IPS DF 6.9 (cell line): ENCODE measurements at regions not wholly inside any gene's neighbourhood (a gene's known extent, or its start where the extent isn't known, plus 50 kb on each side); places are given as distances from the start of the nearest gene placed in this dataset.

Source experiments
- DNase-seq: peaks from one replicate; pipeline ENCODE4 v3.0.0-alpha.2; 2013; ENCODE audit warnings: low read depth, low spot score
- H3K27ac ChIP-seq: one replicate; pipeline ENCODE4 v1.5.1; 2013; ENCODE audit warnings: low read length, control low read depth
- H3K27me3 ChIP-seq: 2 replicates; pipeline ENCODE4 v1.6.1; 2013; ENCODE audit warnings: mild to moderate bottlenecking, low read length; ENCODE audit not compliant: control insufficient read depth, insufficient read depth
- H3K36me3 ChIP-seq: 2 replicates; pipeline ENCODE4 v1.6.1; 2013; ENCODE audit warnings: low read length; ENCODE audit not compliant: control insufficient read depth, insufficient read depth
- H3K4me1 ChIP-seq: 2 replicates; pipeline ENCODE4 v1.6.1; 2013; ENCODE audit warnings: low read length; ENCODE audit not compliant: control insufficient read depth, insufficient read depth
- H3K4me3 ChIP-seq: 2 replicates; pipeline ENCODE4 v1.5.1; 2013; ENCODE audit warnings: mild to moderate bottlenecking, low read length
- H3K9me3 ChIP-seq: 2 replicates; pipeline ENCODE4 v1.6.1; 2013; ENCODE audit warnings: low read length, inconsistent platforms; ENCODE audit not compliant: control insufficient read depth, insufficient read depth
- WGBS: extraction: QIAGEN DNeasy Blood & Tissue Kit; methylation state at CpG from one replicate; pipeline ENCODE4 v1.1.7; 2013; ENCODE audit warnings: mixed read lengths, missing lambda C conversion rate; ENCODE audit not compliant: insufficient read length, insufficient coverage; 5-methylcytosine and 5-hydroxymethylcytosine counted together

- WGBS = no CpG with 5 or more reads among the region's 1 CpG
- Histone ChIP-seq H3K36me3 (no peaks in the 10 kb centered on the region), H3K27me3 (no peaks in the 10 kb centered on the region), H3K4me3 (no peak overlapping the region), H3K4me1 (no peaks in the 10 kb centered on the region), H3K27ac (no peak overlapping the region), H3K9me3 (no peaks in the 10 kb centered on the region)
- no peak for DNase-seq
Measured at GRCh38 chr6:119858901-119859300, 509.3 kb upstream of the MAN1A1 start.

GRCh38 chr6:119856136-119856535 is 506.6 kb upstream of the MAN1A1 start:
- WGBS = no CpG with 5 or more reads among the region's 3 CpGs
- no peak overlapping the region for H3K4me3 ChIP-seq
- no peaks in the 10 kb centered on the region for H3K27me3 ChIP-seq
- H3K27ac ChIP-seq = no peak overlapping the region
- no peaks in the 10 kb centered on the region for H3K4me1 ChIP-seq
- H3K36me3 ChIP-seq = no peaks in the 10 kb centered on the region
- no peaks in the 10 kb centered on the region for H3K9me3 ChIP-seq
- no peak for DNase-seq

- Histone ChIP-seq H3K9me3 (no peaks in the 10 kb centered on the region), H3K4me1 (no peaks in the 10 kb centered on the region), H3K4me3 (no peak overlapping the region), H3K27me3 (no peaks in the 10 kb centered on the region), H3K27ac (no peak overlapping the region), H3K36me3 (no peaks in the 10 kb centered on the region)
- WGBS = no CpG with 5 or more reads among the region's 2 CpGs
- no peak for DNase-seq
Measured at GRCh38 chr6:119848696-119849095, 499.1 kb upstream of the MAN1A1 start.

- no peaks in the 10 kb centered on the region for H3K36me3 ChIP-seq
- H3K27ac ChIP-seq = no peak overlapping the region
- WGBS = no CpG with 5 or more reads among the region's 1 CpG
- no peaks in the 10 kb centered on the region for H3K4me1 ChIP-seq
- H3K4me3 ChIP-seq = no peak overlapping the region
- H3K27me3 ChIP-seq = no peaks in the 10 kb centered on the region
- no peaks in the 10 kb centered on the region for H3K9me3 ChIP-seq
- DNase-seq = no peak
Measured at GRCh38 chr6:119845161-119845560, 495.6 kb upstream of the MAN1A1 start.

GRCh38 chr6:119844387-119844786 is 494.8 kb upstream of the MAN1A1 start:
- Histone ChIP-seq H3K27me3 (no peaks in the 10 kb centered on the region), H3K9me3 (no peaks in the 10 kb centered on the region), H3K4me1 (no peaks in the 10 kb centered on the region), H3K36me3 (no peaks in the 10 kb centered on the region), H3K27ac (no peak overlapping the region), H3K4me3 (no peak overlapping the region)
- WGBS = no CpG with 5 or more reads among the region's 2 CpGs
- DNase-seq = no peak

GRCh38 chr6:119842191-119842590 is 492.6 kb upstream of the MAN1A1 start:
- Histone ChIP-seq H3K4me3 (no peak overlapping the region), H3K9me3 (no peaks in the 10 kb centered on the region)
- no CpG with 5 or more reads among the region's 3 CpGs for WGBS

GRCh38 chr6:119838043-119838442 is 488.5 kb upstream of the MAN1A1 start:
- H3K4me3 ChIP-seq = no peak overlapping the region
- DNase-seq = no peak
- no peaks in the 10 kb centered on the region for H3K27me3 ChIP-seq
- H3K4me1 ChIP-seq = no peaks in the 10 kb centered on the region
- no peaks in the 10 kb centered on the region for H3K9me3 ChIP-seq
- WGBS = no CpG with 5 or more reads among the region's 2 CpGs
- no peaks in the 10 kb centered on the region for H3K36me3 ChIP-seq
- no peak overlapping the region for H3K27ac ChIP-seq

More at GRCh38 chr6:119842191-119842590, 492.6 kb upstream of the MAN1A1 start:
- no peaks in the 10 kb centered on the region for H3K4me1 ChIP-seq
- H3K27me3 ChIP-seq = no peaks in the 10 kb centered on the region
- no peak overlapping the region for H3K27ac ChIP-seq
- H3K36me3 ChIP-seq = no peaks in the 10 kb centered on the region
- DNase-seq = no peak

GRCh38 chr6:119834418-119834817 is 484.9 kb upstream of the MAN1A1 start:
- Histone ChIP-seq H3K4me1 (no peaks in the 10 kb centered on the region), H3K27me3 (no peaks in the 10 kb centered on the region), H3K27ac (no peak overlapping the region), H3K4me3 (no peak overlapping the region), H3K36me3 (no peaks in the 10 kb centered on the region), H3K9me3 (no peaks in the 10 kb centered on the region)
- no peak for DNase-seq

GRCh38 chr6:119832411-119832810 is 482.9 kb upstream of the MAN1A1 start:
- WGBS = no CpG with 5 or more reads among the region's 1 CpG
- no peak for DNase-seq
- H3K4me1 ChIP-seq = no peaks in the 10 kb centered on the region
- no peaks in the 10 kb centered on the region for H3K27me3 ChIP-seq
- H3K27ac ChIP-seq = no peak overlapping the region
- H3K36me3 ChIP-seq = no peaks in the 10 kb centered on the region
- no peaks in the 10 kb centered on the region for H3K9me3 ChIP-seq
- H3K4me3 ChIP-seq = no peak overlapping the region

- no peaks in the 10 kb centered on the region for H3K9me3 ChIP-seq
- no peak for DNase-seq
- H3K4me3 ChIP-seq = no peak overlapping the region
- no peaks in the 10 kb centered on the region for H3K4me1 ChIP-seq
- WGBS = no CpG with 5 or more reads among the region's 5 CpGs
- H3K27ac ChIP-seq = no peak overlapping the region
- no peaks in the 10 kb centered on the region for H3K36me3 ChIP-seq
- no peaks in the 10 kb centered on the region for H3K27me3 ChIP-seq
Measured at GRCh38 chr6:119830494-119831295, 481.1 kb upstream of the MAN1A1 start.

- no peak for DNase-seq
- H3K36me3 ChIP-seq = no peaks in the 10 kb centered on the region
- WGBS = no CpG with 5 or more reads among the region's 1 CpG
Measured at GRCh38 chr6:119830069-119830468, 480.5 kb upstream of the MAN1A1 start.

More at GRCh38 chr6:119830069-119830468, 480.5 kb upstream of the MAN1A1 start:
- Histone ChIP-seq H3K9me3 (no peaks in the 10 kb centered on the region), H3K4me1 (no peaks in the 10 kb centered on the region), H3K27me3 (no peaks in the 10 kb centered on the region), H3K27ac (no peak overlapping the region), H3K4me3 (no peak overlapping the region)
